DMS153 treated with DMSO at 0.1 percent for 48 hours (cell line): ENCODE measurements at regions not wholly inside any gene's neighbourhood (a gene's known extent, or its start where the extent isn't known, plus 50 kb on each side); places are given as distances from the start of the nearest gene placed in this dataset.

ENCODE experiments used
- DNase-seq: peaks from one replicate; lab custom pipeline; 2025; ENCODE audit not compliant: unreplicated experiment; lab: John Stamatoyannopoulos, UW

- no peak for DNase-seq
Observed at GRCh38 chr18:42184685-42185477, 229.8 kb downstream of the PIK3C3 start.

- no peak for DNase-seq
Observed at GRCh38 chr18:42185486-42185885, 230.5 kb downstream of the PIK3C3 start.

DNA sequence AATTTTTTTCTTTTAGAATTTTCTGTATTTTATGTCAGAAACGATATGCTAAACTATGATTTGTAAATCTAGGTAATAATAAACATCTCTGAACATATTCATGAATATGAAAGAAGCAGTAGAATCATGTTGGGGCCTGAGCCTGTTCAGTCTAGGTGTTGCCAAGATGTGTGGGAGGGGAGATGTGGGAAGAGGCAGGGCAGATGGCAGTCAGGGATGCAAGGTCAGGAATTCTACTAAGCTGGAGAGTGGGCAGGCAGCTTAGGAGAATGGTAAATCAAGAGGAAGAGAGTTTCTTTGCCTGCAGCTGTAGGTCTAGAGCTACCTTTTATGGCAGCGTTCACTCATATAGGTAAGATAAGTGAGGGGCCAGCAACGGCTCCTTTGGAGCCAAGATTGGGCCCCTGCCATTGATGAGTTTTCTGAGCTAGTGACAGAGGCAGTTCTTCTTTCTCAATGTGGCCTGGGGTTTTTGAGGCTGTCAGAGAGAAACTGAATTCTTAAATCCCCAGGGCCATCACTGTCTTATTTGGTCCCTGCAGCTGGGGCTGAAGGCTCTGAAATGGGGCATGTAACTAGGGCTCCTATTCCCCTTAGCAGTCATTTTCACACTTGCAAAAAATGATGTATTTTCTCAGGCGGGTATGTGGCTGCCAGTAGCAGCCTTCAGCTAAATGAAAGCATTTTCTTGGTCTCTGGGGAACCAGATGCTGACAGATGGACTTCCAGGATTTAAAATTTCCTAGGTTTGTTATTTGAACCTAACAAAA is 232.8 kb downstream of the PIK3C3 start:
- no peak for DNase-seq

DNA sequence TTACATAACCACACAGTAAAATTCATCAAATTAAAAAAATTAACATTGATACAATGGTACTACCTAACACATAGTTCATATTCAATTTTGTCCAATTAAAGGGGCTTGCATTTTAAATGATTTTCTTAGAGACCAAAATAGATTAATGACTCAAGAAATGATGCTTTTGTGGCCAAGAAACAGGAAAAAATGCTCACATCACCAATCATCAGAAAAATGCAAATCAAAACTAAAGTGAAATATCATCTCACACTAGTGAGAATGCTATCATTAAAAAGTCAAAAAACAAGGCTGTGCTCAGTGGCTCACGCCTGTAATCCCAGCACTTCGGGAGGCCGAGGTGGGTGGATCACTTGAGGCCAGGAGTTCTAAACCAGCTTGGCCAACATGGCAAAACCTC is 235.6 kb downstream of the PIK3C3 start:
- no peak for DNase-seq

DNA sequence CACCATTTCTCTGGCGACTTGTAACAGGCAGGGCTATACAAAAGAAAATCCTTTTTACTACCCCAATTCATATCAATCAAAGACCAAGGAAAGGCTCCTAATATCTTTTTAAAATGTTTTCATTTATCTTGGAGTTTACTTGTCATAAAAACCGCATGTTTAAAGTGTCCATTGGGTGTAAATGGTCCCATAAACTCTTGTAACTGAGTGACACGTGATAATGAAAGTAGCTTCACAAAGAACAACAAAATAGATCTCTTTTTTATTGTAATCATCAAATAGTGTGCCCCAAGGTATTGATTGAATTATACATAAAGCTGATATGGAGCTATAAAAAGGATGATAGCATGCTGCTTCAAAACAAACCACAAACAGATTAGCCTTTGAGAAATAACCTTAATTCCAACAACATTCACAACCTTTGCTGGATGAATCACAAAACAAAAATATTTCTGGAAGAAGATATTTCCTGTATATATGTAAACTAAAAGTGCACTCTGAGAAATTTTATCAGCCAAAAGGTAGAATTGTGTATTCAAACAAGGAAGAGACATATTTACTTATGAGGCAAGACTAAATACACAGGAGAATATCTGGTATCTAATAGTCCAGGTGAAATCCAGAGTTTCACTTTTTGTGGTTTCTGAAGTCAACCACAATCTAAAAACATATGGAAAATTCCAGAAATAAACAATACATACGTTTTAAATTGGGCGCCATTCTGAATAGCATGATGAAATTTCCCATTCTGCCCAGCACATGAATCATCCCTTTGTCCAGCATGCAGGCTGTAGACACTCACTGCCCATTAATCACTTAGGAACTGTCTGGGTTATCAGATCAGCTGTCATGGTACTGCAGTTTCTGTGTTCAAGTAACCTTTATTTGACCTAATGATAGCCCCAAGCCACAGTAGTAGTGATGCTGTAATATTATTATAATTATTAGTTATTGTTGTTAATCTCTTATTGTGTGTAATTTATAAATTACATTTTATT is 237.5 kb downstream of the PIK3C3 start:
- no peak for DNase-seq

GRCh38 chr18:42196651-42197050 is 241.6 kb downstream of the PIK3C3 start:
- DNase-seq = no peak

GRCh38 chr18:42201137-42201536 is 246.1 kb downstream of the PIK3C3 start:
- DNase-seq = no peak

DNA sequence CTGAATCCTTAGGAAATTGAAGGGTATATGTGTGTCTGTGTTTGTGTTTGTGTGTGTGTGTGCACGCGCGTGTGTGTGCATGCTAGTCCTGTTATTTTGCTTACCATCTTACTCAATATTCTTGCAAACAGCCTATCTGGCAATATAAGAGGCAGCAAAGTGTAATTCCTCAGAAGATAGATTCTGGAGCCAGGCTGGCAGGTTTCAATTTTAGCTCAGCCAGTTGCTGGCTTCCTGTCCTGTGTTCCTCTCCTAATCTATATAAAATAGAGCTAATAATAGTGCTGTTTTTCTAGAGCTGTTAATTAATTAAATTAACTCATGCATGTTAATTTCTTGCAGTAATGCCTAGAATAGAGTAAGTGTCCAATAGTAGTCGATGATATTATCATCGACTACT is 256.2 kb downstream of the PIK3C3 start:
- no peak for DNase-seq

- DNase-seq = no peak
Observed at GRCh38 chr18:42222557-42222956, 267.5 kb downstream of the PIK3C3 start.

GRCh38 chr18:42228581-42228980 is 273.5 kb downstream of the PIK3C3 start:
- DNase-seq = no peak

- no peak for DNase-seq
Observed at GRCh38 chr18:42229211-42230210, 274.5 kb downstream of the PIK3C3 start.

- no peak for DNase-seq
Observed at GRCh38 chr18:42230636-42231035, 275.6 kb downstream of the PIK3C3 start.

DNA sequence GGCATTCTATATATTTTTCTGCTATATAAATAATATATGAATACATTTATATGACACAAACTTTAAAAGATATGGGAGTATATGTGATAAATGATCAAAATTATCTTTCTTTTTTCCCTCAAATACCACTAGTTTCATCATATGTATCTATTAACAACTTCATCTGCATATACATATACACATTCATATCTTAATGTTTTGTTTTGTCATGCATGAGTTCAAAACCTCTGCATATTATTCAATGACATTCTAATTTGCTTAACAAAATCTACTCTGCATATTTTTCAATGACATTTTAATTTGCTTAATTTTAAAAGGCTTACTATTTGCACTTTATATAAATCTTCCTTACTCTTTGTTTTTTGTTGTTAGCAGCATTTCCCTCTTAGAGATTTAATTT is 276.2 kb downstream of the PIK3C3 start:
- DNase-seq = no peak

GRCh38 chr18:42231796-42232195 is 276.8 kb downstream of the PIK3C3 start:
- no peak for DNase-seq

DNA sequence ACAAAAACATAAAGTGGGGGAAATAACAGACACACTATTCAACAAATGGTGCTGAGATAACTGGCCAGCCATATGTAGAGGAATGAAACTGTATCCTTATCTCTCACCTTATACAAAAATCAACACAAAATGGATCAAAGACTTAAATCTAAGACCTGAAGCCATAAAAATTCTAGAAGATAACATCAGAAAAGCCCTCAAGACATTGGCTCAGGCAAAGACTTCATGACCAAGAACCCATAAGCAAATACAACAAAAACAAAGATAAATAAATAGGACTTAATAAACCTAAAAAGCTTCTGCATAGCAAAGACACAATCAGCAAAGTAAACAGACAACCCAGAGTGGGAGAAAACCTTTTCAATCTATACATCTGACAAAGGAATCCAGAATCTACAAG is 278.9 kb downstream of the PIK3C3 start:
- no peak for DNase-seq

GRCh38 chr18:42242758-42243157 is 287.7 kb downstream of the PIK3C3 start:
- no peak for DNase-seq

DNA sequence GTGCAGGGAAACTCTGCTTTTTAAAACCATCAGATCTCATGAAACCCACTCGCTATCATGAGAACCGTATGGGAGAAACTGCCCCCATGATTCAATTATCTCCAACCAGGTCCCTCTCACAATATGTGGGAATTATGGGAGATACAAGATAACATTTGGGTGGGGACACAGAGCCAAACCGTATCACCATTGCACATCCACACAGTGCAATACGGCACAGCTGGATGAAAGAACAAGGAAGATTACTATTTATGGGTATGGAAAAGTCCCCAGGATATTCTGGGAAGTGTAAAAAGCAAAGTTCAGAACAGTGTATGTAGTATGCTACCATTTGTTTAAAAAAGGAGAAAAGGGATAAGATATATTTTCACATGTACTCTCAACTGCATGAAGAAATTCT is 290.1 kb downstream of the PIK3C3 start:
- no peak for DNase-seq

GRCh38 chr18:42255908-42256765 is 301.1 kb downstream of the PIK3C3 start:
- no peak for DNase-seq

DNA sequence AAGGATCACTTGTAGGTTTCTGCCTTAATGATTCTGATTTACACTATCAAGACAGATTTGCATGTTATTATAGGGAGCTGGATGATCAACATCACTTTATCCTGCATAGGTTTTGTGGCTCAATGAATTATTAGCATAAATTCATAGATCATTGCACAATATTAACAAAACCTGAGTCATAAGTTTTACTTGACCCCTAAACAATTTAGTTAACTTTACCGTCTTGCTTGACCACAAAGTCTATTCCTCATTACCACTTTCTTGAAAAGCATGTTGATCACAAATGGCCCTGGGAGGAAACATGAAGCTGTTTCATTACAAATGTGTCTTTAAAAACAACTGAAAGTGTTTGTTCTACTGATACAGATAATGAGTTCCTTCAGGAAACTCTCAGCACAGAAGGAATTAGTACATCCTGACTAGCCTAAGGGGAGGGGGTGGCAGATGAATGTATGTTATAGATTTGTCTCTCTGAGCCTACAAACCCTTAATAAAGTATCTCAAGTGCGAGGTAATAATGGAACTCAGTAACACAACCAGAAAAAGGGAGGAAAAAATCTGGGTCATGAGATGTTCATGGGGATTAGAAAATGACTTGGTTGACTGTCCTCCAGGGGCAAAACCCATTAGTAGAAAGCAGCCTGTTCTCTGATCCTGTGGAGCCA is 303.4 kb downstream of the PIK3C3 start:
- no peak for DNase-seq
